DND-41 (cell line): ENCODE measurements at regions not wholly inside any gene's neighbourhood (a gene's known extent, or its start where the extent isn't known, plus 50 kb on each side); places are given as distances from the start of the nearest gene placed in this dataset.

ENCODE experiments used
- ATAC-seq: fragments of 200-7000 bp; cut with Tn5 transposase; 3 replicates; pipeline ENCODE4 v1.9.1; 2021; ENCODE audit warnings: low read depth; ENCODE audit not compliant: insufficient read depth
- DNase-seq: peaks from one replicate; pipeline ENCODE4 v3.0.0-alpha.2; 2020
- H2AFZ ChIP-seq: 2 replicates; pipeline ENCODE4 v1.6.0; 2012; ENCODE audit warnings: low read depth, low read length
- H3K27ac ChIP-seq: 2 replicates; pipeline ENCODE4 v1.5.1; 2012; ENCODE audit warnings: low read length, inconsistent platforms
- H3K27me3 ChIP-seq: fragments of 200-600 bp; sonication (generic); 2 replicates; pipeline ENCODE4 v1.6.0; 2012; ENCODE audit warnings: low read length, mild to moderate bottlenecking, inconsistent platforms; ENCODE audit not compliant: insufficient read depth, poor library complexity
- H3K36me3 ChIP-seq: 2 replicates; pipeline ENCODE4 v1.5.1; 2012; ENCODE audit warnings: low read length, inconsistent platforms; ENCODE audit not compliant: insufficient read depth
- H3K4me1 ChIP-seq: 2 replicates; pipeline ENCODE4 v1.5.1; 2012; ENCODE audit warnings: mild to moderate bottlenecking, low read length; ENCODE audit not compliant: insufficient read depth
- H3K4me2 ChIP-seq: 2 replicates; pipeline ENCODE4 v1.6.0; 2012; ENCODE audit warnings: mild to moderate bottlenecking, moderate library complexity, low read length, inconsistent platforms; ENCODE audit not compliant: insufficient read depth
- H3K4me3 ChIP-seq, 2 experiments: fragments of 200-600 bp in 1 of 2; shearing (Covaris generic) in 1 of 2; 2 replicates each; pipeline ENCODE4 v1.5.1; 2012 to 2016; ENCODE audit warnings: inconsistent platforms in 2 of 2, low read length in 2 of 2, mild to moderate bottlenecking in 2 of 2, low read depth in 1 of 2, moderate library complexity in 1 of 2
- H3K79me2 ChIP-seq: 2 replicates; pipeline ENCODE4 v1.6.0; 2012; ENCODE audit warnings: low read length, inconsistent platforms; ENCODE audit not compliant: insufficient read depth
- H3K9ac ChIP-seq: 2 replicates; pipeline ENCODE4 v1.6.0; 2012; ENCODE audit warnings: low read depth, mild to moderate bottlenecking, inconsistent platforms, low read length, moderate library complexity
- H3K9me3 ChIP-seq: 2 replicates; pipeline ENCODE4 v1.5.1; 2012; ENCODE audit warnings: low read length, moderate library complexity, mild to moderate bottlenecking, inconsistent platforms; ENCODE audit not compliant: insufficient read depth, severe bottlenecking
- H4K20me1 ChIP-seq: 2 replicates; pipeline ENCODE4 v1.6.0; 2012; ENCODE audit warnings: low read length; ENCODE audit not compliant: insufficient read depth
- CTCF ChIP-seq: IDR thresholded peaks from 2 replicates; pipeline ENCODE4 v1.5.1; 2012; ENCODE audit warnings: borderline replicate concordance, low read length, moderate library complexity, mild to moderate bottlenecking; ENCODE audit not compliant: poor library complexity, severe bottlenecking; ENCODE audit errors: extremely low read depth
- EZH2 ChIP-seq: IDR thresholded peaks from 3 replicates; pipeline ENCODE4 v1.6.1; 2012; ENCODE audit warnings: borderline replicate concordance, low read depth, mild to moderate bottlenecking, moderate library complexity, low read length, inconsistent platforms; ENCODE audit not compliant: severe bottlenecking

- no peak overlapping the region for H3K9ac ChIP-seq
- no peaks in the 10 kb centered on the region for H3K36me3 ChIP-seq
- ATAC-seq (no peak), DNase-seq (no peak)
- no peaks in the 10 kb centered on the region for H3K9me3 ChIP-seq
- H3K4me1 ChIP-seq, result peaks cover 12% of the 10 kb centered on the region
- no peaks in the 10 kb centered on the region for H4K20me1 ChIP-seq
- no peak overlapping the region for H3K4me2 ChIP-seq
- no peak overlapping the region for H2AFZ ChIP-seq
- TF ChIP-seq CTCF, result no peak
- TF ChIP-seq EZH2, result no peak
- no peak overlapping the region for H3K27ac ChIP-seq
- peaks cover 3% of the 10 kb centered on the region for H3K27me3 ChIP-seq
- H3K79me2 ChIP-seq, result no peaks in the 10 kb centered on the region
- H3K4me3 ChIP-seq, result no peak overlapping the region
Measured at GRCh38 chr20:60806354-60806753, 445.7 kb upstream of the CDH4 start.

- no peak overlapping the region for H3K9ac ChIP-seq
- DNase-seq, result no peak
- peaks cover 12% of the 10 kb centered on the region for H3K4me1 ChIP-seq
- peaks cover 3% of the 10 kb centered on the region for H3K27me3 ChIP-seq
- H3K36me3 ChIP-seq, result no peaks in the 10 kb centered on the region
- H4K20me1 ChIP-seq, result no peaks in the 10 kb centered on the region
- no peak for TF ChIP-seq CTCF
- no peak for TF ChIP-seq EZH2
- H3K4me3 ChIP-seq, result no peak overlapping the region
- H3K27ac ChIP-seq, result no peak overlapping the region
- H3K79me2 ChIP-seq, result no peaks in the 10 kb centered on the region
- H3K4me2 ChIP-seq, result no peak overlapping the region
- H3K9me3 ChIP-seq, result no peaks in the 10 kb centered on the region
- no peak overlapping the region for H2AFZ ChIP-seq
- no peak for ATAC-seq
Measured at GRCh38 chr20:60806824-60807223, 445.2 kb upstream of the CDH4 start.

- Histone ChIP-seq H3K27ac (no peak overlapping the region), H3K9me3 (no peaks in the 10 kb centered on the region)
- no peak for TF ChIP-seq CTCF
- TF ChIP-seq EZH2, result no peak
Measured at GRCh38 chr20:60808003-60808672, 443.9 kb upstream of the CDH4 start.

More at GRCh38 chr20:60808003-60808672, 443.9 kb upstream of the CDH4 start:
- ATAC-seq (no peak), DNase-seq (no peak)
- Histone ChIP-seq H3K4me2 (no peak overlapping the region), H3K36me3 (no peaks in the 10 kb centered on the region), H3K27me3 (peaks cover 5% of the 10 kb centered on the region), H3K4me3 (no peak overlapping the region), H3K79me2 (no peaks in the 10 kb centered on the region), H2AFZ (no peak overlapping the region), H3K4me1 (peaks cover 12% of the 10 kb centered on the region), H3K9ac (no peak overlapping the region), H4K20me1 (no peaks in the 10 kb centered on the region)
